ENCODE measurements at regions not wholly inside any gene's neighbourhood (a gene's known extent, or its start where the extent isn't known, plus 50 kb on each side); places are given as distances from the start of the nearest gene placed in this dataset.

DNA sequence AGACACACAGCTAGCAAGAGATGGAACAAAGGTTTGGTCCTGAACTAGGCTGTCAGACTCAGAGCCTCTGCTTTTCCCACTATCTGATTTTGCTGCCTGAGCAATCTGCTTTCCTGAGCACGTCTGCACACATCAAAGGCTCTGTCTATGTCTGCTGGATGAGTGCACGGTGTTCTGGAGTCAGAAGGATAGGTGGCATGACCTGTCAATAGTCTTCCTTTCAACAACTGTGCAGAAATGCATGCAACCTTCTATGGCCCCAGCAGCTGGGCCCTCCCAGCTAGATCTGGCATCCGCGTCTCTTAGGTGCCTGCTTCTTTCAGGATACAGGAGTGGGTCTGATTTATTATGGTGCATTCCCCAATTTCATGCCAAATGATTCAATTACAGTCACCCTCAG lies 138.3 kb downstream of the UTP18 start:
- TF ChIP-seq CTCF (IDR thresholded peaks at IDR 0.05 in 4 of 5, conservative IDR thresholded peaks at IDR 0.05 in 1 of 5) (no peak), POLR2A (IDR thresholded peaks at IDR 0.05) (no peak)
